ENCODE measurements at regions not wholly inside any gene's neighbourhood (a gene's known extent, or its start where the extent isn't known, plus 50 kb on each side); places are given as distances from the start of the nearest gene placed in this dataset.

DNA sequence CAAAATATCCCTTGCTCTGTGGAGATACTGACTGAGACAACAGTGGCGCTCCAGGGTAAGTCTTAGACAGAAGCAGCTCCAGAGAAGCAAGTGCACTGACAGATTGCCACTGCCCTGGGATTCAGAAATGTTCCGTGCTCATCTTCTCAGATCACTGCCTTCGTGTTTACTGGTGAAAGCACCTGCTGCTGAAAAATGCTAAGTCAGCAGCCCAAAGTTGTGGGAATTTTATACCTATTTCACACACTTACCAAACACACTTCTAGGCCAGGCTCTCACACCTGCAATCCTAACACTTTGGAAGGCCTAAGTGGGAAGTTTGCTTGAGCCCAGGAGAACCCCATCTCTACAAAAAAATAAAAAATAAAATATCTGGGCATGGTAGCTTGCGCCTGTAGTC, 63.2 kb upstream of the DLX6 start:
- TF ChIP-seq, protein P1, sequence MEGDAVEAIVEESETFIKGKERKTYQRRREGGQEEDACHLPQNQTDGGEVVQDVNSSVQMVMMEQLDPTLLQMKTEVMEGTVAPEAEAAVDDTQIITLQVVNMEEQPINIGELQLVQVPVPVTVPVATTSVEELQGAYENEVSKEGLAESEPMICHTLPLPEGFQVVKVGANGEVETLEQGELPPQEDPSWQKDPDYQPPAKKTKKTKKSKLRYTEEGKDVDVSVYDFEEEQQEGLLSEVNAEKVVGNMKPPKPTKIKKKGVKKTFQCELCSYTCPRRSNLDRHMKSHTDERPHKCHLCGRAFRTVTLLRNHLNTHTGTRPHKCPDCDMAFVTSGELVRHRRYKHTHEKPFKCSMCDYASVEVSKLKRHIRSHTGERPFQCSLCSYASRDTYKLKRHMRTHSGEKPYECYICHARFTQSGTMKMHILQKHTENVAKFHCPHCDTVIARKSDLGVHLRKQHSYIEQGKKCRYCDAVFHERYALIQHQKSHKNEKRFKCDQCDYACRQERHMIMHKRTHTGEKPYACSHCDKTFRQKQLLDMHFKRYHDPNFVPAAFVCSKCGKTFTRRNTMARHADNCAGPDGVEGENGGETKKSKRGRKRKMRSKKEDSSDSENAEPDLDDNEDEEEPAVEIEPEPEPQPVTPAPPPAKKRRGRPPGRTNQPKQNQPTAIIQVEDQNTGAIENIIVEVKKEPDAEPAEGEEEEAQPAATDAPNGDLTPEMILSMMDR (IDR thresholded peaks at IDR 0.05; ENCODE audit: low read depth, low read length) = no peak
- no peak for DNase-seq (ENCODE audit: extremely low read depth, low read depth)

DNA sequence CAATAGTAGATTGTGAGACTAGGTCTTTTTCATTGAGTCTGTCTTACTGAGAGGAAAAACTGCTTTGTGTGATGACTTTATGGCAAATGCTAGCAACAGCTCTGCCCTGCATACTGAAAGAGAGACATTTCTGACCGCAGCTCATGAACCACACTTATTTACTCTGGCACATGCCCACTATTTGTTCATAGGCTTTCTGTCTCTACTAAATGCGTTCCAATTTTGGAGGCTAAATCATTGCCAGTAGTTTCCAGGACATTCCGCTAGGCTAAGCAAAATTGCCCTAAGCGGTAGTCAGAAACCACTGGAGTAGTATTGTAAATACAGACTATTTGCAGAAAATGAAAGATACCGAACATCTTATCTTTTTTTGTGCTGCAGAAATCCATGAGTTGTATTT, 55.6 kb upstream of the DLX6 start:
- TF ChIP-seq, protein P1 (IDR thresholded peaks at IDR 0.05; ENCODE audit: low read depth, low read length) = no peak

DNA sequence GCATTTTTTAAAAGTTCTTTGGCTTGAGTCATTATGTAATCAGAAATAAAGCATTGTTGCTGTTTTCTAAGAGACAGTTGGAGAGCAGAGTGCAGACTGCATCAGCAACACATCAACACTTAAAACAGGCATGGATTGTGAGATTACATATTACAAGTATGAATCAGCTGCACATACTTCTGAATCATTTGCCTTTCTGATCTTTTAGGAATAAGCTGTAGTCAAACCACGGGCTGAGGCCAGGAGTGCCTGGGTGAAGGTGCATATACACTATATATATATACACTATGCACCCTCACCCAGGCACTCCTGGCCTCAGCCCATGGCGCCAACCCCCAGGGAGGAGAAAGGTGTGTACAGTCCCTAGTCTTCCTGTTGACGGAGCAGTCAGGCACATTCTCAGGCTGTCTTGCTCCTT, 52.4 kb upstream of the DLX6 start:
- DNase-seq (ENCODE audit: extremely low read depth, low read depth) = peak; percentile 20
- TF ChIP-seq, protein P1 (IDR thresholded peaks at IDR 0.05; ENCODE audit: low read depth, low read length) = no peak

More for the DNA sequence above, 55.6 kb upstream of the DLX6 start:
- DNase-seq (ENCODE audit: extremely low read depth, low read depth) = peak; percentile 60

DNA sequence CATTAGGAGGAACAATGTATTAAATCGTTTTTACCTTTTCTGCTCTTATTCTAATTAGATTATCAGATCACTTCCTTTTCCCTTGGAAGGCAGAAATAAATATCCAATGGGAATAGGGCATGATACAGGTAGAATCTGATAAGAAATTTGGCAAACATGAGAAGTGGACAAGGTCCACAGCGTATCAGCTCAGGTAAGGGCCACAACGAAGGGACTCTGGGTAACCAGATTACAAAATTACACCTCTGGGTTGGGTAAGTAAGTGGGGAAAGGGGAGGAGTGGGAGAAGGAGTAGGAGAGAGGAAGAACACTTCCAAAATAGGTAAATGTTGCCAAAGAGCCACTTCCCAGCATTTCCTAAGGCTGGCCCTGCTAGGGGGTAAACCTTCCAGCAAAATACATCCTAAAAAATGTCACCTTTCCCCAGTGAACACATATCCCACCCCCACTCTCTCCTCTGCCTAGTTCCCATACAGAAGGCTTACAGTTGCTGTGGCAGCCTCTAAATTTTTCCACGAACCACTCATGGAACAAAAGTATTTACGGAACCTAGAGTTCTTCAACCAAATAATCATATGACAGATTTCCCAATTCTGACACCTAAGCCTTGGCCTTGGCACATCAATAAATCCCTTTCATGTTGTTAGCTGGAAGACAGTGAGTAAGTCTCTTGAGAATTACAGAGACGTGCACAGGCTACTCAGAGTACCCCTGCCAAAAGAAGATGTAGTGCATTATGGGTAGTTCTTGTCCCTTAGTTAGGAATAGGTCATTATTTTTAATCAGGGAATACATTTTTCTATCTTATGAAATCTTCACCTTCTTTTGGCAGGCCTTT, 51.5 kb upstream of the DLX6 start:
- no peak for DNase-seq (ENCODE audit: extremely low read depth, low read depth)

More for the DNA sequence above, 51.5 kb upstream of the DLX6 start:
- TF ChIP-seq, protein P1 (IDR thresholded peaks at IDR 0.05; ENCODE audit: low read depth, low read length) = no peak

Data from AG09319 (cell line).